HCT116 (cell line): ENCODE measurements at regions not wholly inside any gene's neighbourhood (a gene's known extent, or its start where the extent isn't known, plus 50 kb on each side); places are given as distances from the start of the nearest gene placed in this dataset.

Source experiments
- ATF3 ChIP-seq: IDR thresholded peaks from 2 replicates; pipeline ENCODE4 v1.6.1; 2012
- CTCF ChIP-seq, 3 experiments: fragments of 200-600 bp in 1 of 3; sonication (generic) in 1 of 3; IDR thresholded peaks in 2 of 3; conservative IDR thresholded peaks in 1 of 3; 2 replicates each; pipeline ENCODE4 v1.5.1; 2012 to 2017; ENCODE audit warnings: low read depth in 2 of 3, low read length in 2 of 3, antibody characterized with exemption in 1 of 3, borderline replicate concordance in 1 of 3, control low read depth in 1 of 3, mild to moderate bottlenecking in 1 of 3, mixed read lengths in 1 of 3, mixed run types in 1 of 3, moderate library complexity in 1 of 3; ENCODE audit not compliant: insufficient read depth in 1 of 3
- FOSL1 ChIP-seq: IDR thresholded peaks from 2 replicates; pipeline ENCODE4 v1.6.1; 2012; ENCODE audit warnings: low read depth
- POLR2A ChIP-seq: IDR thresholded peaks from 2 replicates; pipeline ENCODE4 v1.7.0; 2011; ENCODE audit warnings: borderline replicate concordance; ENCODE audit not compliant: insufficient read depth, insufficient read length; ENCODE audit errors: extremely low read depth
- POLR2AphosphoS5 ChIP-seq: IDR thresholded peaks from 2 replicates; pipeline ENCODE4 v1.6.1; 2011; ENCODE audit warnings: mild to moderate bottlenecking, low read depth, low read length, moderate library complexity

GRCh38 chr15:97755726-97756125, 204.8 kb upstream of the ARRDC4 start:
- TF ChIP-seq FOSL1 (no peak), ATF3 (no peak), POLR2AphosphoS5 (no peak), POLR2A (no peak), CTCF (IDR thresholded peaks at IDR 0.05 in 2 of 3, conservative IDR thresholded peaks at IDR 0.05 in 1 of 3; ENCODE audit: borderline replicate concordance in 1 of 3, insufficient read depth in 1 of 3, low read depth in 2 of 3, low read length in 2 of 3) (no peak)
